Brain pericyte (primary cell): ENCODE measurements at regions not wholly inside any gene's neighbourhood (a gene's known extent, or its start where the extent isn't known, plus 50 kb on each side); places are given as distances from the start of the nearest gene placed in this dataset.
"Not testable (repeated sequence)": the region's sequence is repeated elsewhere in the genome, so short reads cannot be mapped to it uniquely, and the experiment has no call there.

Source experiments
- DNase-seq: peaks from one replicate; pipeline ENCODE4 v3.0.0-alpha.2; 2012; ENCODE audit warnings: low read depth, low spot score

DNA sequence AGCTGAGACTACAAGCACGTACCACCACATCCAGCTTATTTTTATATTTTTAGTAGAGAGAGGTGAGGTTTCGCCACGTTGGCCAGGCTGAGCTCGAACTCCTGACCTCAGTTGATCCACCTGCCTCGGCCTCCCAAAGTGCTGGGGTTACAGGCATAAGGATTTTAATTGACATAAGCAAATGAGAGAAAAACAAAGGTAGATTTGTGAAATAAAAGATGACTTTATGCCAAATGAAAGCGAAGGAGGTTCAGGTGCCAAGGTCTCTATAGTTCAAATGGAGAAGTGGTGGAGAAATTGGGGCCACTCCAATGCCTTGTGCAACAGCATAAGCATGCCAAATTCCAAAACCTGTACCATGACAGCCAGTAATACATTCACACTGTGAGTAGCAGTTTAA lies 180.6 kb downstream of the MREG start:
- DNase-seq: no peak

DNA sequence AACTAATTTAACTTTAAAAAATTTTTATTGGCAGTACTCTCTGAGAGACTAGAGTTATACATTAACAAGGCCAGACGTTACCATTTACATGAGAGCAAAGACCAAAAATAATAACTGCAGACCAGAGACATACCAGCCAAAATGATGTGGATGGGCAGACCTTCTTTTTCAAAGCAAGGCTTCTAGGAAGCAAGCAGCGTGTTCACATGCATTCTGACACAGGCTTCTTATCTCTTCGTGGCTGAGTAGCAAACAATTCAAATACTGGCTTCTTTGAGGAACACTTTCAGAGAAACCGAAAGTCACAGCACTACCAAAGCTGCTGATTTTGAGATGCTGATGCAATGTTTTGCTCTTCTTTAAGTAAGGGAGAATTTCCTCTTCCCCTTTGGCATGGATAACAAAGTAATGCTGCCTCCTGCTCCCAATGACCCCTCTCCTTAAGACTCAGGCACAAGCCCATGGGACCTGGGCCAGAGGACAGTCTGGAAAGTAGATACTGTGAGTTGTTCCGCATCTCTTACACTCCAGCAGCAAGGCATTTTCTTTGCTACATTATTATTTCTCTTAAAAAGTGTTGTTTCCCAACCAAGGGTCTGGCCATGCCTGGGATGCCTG lies 181.9 kb downstream of the MREG start:
- no peak for DNase-seq

DNA sequence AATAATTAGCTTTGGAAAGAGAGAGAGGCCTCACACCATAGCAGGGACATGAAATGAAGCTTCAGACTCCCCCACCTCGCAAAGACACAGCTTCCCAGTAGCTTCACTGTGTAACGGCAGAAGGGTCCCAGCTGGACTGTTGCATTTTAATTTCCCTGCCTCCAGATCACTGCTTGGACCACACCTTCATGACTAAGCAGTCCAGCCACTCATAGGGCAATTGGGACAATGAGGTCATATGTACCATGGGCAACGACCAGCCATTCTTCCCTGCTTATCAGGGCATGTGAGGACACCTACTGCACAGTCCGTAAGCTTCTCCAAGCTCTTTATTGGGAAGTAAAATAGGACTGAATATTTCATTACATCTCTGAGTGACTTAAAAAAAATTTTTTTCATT lies 183.0 kb downstream of the MREG start:
- no peak for DNase-seq

DNA sequence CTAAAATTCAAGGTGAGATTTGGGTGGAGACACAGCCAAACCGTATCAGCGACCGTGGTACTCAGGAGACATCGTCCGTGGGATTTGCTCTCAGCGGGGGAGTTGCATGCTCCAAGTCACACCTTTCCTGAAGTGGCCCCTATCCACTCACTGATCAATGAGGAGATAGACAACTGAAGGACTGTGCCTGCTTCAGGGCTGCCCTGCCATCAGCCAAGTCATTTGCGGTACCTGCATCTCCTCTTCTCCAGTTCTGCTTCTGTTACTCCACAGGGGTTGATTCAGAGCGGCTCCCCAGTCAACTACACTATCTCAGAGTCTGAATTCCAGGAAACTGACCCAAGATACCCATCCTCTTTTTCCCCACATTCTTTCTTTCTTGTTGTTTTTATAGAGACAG lies 184.1 kb downstream of the MREG start:
- DNase-seq: no peak

DNA sequence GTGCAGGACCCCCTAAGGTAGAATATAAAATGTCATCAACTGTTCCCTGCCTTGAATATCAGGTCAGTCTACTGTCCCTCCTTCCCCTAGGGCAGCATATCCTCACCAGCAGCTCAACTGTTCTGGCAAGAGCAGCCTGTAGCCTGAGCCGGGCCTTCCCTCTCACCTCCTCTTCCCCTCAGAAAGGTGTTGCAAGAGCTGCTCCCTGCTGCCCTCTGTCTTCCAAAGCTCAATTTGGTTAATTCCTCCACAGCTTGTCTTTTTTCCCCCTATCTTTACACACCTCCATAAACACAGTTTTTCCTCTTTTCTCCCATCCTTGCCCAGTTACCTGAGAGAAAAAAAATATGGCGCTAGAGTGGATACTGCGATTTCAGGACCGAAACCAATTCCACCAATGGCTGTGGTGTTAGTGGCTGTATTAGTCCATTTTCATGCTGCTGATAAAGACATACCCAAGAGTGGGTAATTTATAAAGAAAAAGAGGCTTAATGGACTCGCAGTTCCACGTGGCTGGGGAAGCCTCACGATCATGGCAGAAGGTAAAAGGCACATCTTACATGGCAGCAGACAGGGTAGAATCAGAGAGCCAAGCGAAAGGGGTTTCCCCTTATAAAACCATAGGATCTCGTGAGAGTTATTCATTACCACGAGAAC lies 184.7 kb downstream of the MREG start:
- no peak for DNase-seq

DNA sequence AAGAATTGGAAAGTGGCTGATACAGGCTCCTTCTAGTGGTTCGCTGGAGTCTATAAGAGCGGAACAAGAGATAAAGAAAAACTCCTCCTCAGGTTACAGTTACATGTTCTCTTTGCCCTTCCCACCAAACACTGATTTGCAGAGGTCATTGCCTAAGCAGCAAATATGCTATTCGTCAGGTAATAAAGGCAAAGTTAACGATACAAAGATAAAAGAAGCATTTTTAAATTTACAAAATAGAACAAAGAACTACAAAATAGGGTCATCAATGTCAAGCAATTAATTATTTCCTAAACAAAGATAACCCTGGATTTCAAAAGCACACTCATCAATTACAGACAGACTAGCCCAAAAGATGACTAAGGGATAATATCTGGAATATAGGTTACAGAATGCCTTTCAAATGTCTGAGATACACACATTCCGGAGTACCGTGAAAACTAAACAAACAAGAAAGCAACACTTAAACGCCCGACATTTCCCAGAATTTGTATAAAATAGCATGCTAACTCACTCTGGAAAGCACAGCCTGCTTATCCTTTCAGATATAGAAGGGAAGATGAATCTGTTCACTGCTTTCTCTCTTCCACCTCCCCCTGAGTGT lies 186.4 kb downstream of the MREG start:
- no peak for DNase-seq

DNA sequence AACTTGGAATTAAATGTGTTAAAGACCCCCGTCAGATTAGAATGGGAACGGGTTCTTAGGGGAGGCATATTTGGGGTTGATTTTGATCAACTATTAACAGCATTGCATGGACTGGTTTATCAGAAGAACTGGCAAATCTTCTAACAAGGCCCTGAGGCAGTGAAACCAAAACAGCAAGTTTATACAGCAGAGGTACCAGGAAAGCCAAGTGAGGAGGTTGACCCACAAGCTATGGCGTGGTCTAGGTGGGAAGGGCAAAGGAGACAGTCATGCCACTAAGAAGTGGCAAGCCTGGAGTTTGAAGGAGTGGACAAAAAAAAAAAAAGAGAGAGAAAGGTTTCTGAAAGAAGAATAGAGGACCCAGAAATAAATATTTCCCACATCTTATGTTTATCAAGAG lies 187.0 kb downstream of the MREG start:
- DNase-seq: no peak

DNA sequence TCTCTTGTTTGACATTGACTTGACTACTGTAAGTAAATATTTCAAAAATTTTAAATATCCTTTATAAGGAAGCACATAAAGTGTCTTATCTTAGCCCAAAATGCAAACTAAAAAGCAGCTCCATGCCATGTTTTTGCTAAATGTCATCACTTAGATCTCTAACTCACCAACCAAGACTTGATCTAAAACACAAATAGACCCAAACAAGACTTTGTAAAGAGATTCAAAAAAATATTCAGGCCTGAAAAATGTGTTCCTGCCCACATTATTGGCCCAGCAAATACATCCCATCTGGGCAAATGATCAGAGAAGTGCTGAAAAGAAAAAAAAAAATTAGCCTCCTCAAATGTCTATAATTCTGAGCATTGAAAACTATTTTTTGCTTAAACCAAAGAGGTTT lies 187.6 kb downstream of the MREG start:
- no peak for DNase-seq

DNA sequence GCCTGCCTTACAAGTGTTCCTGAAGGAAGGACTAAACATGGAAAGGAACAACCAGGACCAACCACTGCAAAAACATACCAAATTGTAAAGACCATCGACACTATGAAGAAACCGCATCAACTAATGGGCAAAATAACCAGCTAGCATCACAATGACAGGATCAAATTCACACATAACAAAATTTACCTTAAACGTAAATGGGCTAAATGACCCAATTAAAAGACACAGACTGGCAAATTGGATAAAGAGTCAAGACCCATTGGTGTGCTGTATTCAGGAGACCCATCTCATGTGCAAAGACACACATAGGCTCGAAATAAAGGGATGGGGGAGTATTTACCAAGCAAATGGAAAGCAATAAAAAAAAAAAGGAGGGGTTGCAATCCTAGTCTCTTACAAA lies 192.1 kb downstream of the MREG start:
- not testable (repeated sequence) for DNase-seq

DNA sequence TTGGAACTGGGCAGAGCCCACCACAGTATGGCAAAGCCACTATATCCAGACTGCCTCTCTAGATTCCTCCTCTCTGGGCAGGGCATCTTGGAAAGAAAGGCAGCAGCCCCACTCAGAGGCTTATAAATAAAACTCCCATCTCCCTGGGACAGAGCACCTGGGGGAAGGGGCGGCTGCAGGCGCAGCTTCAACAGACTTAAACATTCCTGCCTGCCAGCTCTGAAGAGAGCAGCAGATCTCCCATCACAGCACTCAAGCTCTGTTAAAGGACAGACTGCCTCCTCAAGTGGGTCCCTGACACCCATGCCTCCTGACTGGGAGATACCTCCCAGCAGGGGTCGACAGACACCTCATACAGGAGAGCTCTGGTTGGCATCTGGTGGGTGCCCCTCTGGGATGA lies 193.6 kb downstream of the MREG start:
- DNase-seq: not testable (repeated sequence)

DNA sequence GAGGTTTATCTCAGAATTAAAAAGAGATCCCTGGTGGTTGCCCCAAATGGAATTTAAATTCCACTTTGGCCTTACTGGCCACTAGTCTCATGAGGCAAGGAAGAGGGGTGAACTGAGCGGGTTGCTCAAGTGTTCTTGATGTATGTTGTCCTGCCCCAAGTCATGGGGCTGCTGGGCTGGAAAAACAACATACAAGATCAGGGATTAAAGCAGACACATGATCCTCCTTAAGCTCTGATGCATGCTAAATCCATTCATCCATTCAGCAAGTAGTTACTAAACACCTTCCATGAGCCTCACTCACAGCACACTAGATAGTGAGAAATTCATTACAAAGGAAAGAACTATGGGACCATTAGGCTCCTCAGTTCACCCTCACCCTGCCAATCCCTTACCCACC lies 196.3 kb downstream of the MREG start:
- DNase-seq: no peak

DNA sequence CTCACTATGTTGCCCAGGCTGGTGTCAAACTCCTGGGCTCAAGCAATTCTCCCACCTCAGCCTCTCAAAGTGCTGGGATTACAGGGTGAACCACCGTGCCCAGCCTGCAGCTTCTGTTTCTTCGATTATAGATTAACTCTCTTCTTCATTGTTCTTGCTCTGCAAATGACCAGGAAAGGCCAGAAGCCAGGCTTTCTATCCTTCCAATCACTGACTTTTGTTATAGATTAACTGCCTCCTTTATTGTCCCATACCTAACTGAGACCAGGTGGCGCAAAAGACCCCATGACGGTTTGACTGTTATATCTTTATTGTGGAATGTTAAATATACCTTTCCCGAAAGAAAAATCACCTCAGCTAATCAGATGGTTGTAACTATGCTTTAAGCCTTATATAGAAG lies 196.9 kb downstream of the MREG start:
- no peak for DNase-seq

DNA sequence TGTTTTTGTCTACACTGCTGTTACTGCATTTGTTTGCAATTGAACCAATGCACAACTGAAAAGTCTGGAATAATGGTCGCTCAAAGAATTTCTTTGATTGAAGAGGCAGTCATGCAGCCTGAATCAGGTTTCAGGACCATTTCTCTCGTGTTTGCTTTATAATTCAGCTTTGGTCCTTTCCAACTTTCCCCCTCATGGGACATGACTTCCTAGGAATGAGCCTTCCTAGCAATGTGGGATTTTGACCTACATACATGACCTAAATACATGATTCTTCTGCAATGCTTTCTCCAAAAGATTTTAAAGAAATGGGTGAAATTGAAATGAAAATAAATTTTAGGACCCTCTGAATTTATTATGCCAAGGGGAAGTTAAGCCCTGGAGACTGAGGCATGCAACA lies 197.4 kb downstream of the MREG start:
- no peak for DNase-seq

DNA sequence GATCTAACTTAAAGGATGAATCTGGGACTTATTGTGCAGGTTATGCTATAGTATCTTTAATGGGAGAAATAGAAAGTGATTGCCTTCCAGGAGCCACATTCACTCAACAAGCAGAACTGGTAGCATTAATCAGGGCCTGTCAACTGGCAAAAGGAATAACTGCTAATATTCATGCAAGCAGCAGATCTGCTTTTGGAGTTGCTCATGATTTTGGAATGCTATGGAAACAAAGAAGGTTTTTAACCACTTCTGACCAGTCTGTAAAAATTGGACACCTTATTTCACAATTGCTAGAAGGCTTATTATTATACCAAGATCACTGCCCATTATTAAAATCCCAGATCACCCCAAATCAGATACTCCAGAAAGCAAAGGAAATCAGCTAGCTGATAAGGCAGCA lies 200.4 kb downstream of the MREG start:
- no peak for DNase-seq

DNA sequence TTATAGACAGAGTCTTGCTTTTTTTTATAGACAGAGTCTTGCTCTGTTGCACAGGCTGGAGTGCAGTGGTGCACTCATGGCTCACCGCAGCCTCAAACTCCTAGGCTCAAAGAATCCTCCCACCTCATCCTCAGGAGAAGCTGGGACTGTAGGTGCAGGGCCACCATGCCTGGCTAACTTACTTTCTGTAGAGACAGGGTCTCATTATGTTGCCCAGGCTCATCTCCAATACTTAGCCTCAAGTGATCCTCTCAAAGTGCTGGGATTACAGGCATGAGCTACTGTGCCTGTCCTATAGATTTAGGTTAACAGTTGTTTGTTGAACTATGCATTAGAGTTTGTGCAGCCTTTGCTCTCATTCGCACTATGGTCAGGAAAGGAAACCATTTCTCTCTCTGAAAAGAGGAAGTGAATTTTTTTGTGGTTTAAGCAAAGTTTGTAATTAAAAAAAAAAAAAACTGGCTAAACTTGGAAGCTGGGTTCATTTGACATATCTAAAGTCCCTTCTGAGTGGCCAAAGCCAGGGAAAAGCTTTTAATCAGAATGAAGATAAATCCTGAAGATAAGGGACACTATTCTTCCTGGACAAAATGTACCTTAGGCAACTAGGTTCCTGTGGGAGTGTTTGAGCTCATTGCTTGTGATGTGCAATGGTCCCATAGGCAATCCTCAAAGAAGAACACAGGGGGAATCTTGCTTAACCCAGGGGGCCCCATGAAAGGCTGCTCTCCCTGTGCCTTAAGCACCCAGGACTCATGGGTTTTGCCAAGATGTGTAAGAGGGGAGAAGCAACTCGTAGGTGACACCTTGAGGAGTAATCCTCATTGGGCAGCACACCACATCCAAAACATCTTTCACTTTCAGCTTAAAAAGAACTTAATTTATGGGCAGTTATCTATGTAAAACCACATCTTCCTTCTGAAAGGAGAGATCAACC lies 201.7 kb downstream of the MREG start:
- DNase-seq: no peak

DNA sequence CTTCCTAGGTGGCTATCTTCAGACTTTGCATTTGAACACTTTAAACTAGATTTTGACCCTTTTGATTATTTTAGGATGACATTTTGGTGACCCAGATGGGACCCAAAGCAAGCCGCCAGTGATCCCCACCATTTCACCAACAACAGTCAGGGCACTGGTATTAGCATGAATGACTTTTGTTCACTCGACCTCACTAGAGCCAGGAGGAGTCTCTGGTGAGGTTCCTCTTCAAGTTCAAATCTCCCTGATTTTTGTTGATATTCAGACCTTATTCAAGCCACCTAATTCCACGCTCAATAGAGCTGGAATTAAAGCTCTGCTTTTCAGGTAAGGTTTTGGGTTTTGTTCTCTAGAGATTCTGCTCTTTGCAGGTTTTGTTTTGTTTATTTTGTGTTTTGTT lies 202.3 kb downstream of the MREG start:
- no peak for DNase-seq

DNA sequence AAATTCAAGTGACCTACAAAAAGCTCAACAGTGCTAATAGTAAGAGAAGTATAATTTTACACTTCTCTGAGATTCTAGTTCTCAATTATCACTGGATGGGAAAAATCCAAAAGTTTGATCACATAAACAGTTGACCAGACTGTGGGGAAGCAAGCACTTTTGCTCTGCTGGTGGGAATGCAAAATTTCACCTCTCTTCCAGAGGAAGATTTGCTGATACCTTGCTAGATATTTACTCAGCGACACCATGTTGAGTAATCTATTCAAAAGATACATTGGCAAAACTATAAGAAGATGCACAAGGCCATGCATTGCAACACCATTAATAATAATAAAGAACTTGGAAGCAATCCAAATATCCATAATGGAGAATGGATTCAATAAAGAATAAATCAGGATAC lies 204.4 kb downstream of the MREG start:
- DNase-seq: no peak

DNA sequence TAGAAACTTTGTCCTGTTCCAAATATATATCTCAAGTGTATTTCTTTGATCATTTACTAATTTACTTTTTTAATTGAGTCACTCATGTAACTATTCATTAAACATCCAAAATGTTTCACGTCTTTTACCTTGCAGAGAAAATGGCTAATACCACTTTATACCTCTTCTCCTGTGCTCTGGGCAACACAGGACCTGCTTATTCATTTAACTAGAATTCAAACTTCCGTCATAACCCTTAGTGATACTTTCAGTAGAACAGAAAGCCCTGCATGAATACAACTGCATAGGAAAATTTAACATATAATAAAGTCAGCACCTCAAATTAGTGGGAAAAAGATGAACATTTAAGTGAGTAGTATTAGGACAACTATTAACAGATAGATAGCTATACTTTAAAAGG lies 205.2 kb downstream of the MREG start:
- DNase-seq: no peak

DNA sequence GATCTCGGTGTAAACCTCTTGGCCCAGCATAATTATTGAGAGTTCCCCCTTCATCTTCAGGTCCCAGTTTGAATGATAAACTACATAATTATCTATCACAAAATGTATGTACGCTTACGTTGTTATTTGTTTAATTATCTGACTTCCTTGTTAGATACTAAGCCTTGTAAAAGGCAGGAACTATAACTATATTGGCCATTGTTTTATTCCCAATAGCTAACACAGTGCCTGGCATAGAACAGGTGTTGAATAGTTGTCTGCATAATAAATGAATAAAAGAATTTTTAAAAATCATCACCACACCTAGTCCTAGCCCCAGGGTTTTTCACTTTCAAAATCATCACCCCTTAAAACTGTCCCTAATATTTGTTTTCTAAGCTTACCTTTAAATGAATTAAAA lies 207.9 kb downstream of the MREG start:
- DNase-seq: no peak

DNA sequence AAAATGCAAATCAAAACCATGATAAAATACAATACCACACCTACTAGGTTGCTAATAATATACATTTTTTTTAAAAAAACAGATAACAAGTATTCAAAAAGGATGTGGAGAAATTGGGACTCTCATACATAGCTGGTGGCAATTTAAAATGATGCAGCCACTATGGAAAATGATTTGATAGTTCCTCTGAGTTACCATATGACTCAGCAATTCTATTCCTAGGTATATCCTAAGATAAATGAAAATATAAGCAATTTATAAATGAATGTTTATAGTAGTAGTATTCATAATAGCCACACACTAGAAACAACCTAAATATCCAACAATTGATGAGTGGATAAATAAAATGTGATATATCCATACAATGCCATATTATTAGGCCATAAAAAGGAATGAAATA lies 210.2 kb downstream of the MREG start:
- DNase-seq: no peak

DNA sequence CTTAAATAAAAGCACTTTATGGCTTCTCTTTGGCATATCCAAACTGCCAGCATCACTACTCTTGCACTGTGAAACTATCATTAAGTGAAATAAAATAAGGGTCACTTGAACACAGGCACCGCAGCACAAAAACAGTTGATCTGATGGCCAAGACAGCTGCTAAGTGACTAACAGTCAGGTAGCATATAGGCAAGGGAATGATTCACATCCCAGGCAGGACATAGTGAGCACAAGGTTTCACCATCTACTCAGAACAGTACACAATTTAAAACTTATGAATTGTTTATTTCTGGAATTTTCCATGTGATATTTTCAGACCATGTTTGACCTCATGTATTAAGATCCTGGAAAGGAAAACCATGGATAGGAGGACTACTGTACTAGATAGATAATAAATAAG lies 214.2 kb downstream of the MREG start:
- DNase-seq: no peak

DNA sequence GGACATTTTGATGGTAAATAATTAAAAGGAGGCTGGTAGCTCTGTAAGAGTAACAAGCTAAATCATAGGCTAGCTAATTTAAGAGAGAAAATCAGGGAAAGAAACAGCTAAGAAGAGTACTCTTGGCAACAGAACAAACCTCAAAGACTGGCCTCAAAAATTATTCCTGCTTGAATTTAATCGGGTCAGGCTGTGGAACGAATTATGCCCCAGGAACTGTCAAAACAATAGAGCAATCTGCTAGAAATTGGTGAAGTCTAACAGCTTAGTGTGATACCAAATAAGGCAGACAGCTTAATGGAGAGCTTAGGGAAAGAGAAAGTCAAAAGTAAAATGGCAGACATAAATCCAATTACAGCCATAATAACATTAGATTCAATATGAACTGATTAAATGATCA lies 215.7 kb downstream of the MREG start:
- DNase-seq: no peak
